Esophagus squamous epithelium (tissue), 5 donors: ENCODE measurements at regions not wholly inside any gene's neighbourhood (a gene's known extent, or its start where the extent isn't known, plus 50 kb on each side); places are given as distances from the start of the nearest gene placed in this dataset.

ENCODE experiments used
- DNase-seq: peaks from one replicate; lab custom pipeline; 2025; lab: John Stamatoyannopoulos, UW
- H3K27ac ChIP-seq, 4 donors: fragments of 200-600 bp; sonication (generic); one replicate each; pipeline ENCODE4 v1.5.1; 2016 to 2019; ENCODE audit warnings: mild to moderate bottlenecking in 1 of 4
- H3K27me3 ChIP-seq, 4 donors: fragments of 200-600 bp; sonication (generic); 1 replicate in 3 of 4; 2 replicates in 1 of 4; pipeline versions ENCODE4 v1.5.1 to v1.6.0; 2017 to 2021; ENCODE audit warnings: antibody characterized with exemption in 1 of 4
- H3K36me3 ChIP-seq, 3 donors: fragments of 200-600 bp; sonication (generic); one replicate each; pipeline ENCODE4 v1.5.1; 2016 to 2019
- H3K4me1 ChIP-seq, 3 donors: fragments of 200-600 bp; sonication (generic); one replicate each; pipeline ENCODE4 v1.5.1; 2017 to 2019
- H3K4me3 ChIP-seq, 4 donors: fragments of 200-600 bp; sonication (generic); 1 replicate in 3 of 4; 2 replicates in 1 of 4; pipeline ENCODE4 v1.5.1; 2016 to 2019; ENCODE audit warnings: mild to moderate bottlenecking in 2 of 4, moderate library complexity in 1 of 4
- H3K9me3 ChIP-seq, 3 donors: fragments of 200-600 bp; sonication (generic); one replicate each; pipeline ENCODE4 v1.5.1; 2016 to 2019
- CTCF ChIP-seq, 6 experiments: fragments of 450-650 bp in 4 of 6; fragments of 200-600 bp in 2 of 6; sonication (generic) in 2 of 6; IDR thresholded peaks; one replicate each; pipeline ENCODE4 v1.5.1; 2016 to 2019; ENCODE audit warnings: antibody characterized with exemption in 6 of 6, mild to moderate bottlenecking in 4 of 6, moderate library complexity in 4 of 6
- POLR2A ChIP-seq, 4 donors: fragments of 450-650 bp; IDR thresholded peaks; one replicate each; pipeline ENCODE4 v1.6.1; 2017; ENCODE audit warnings: antibody characterized with exemption in 4 of 4, mild to moderate bottlenecking in 4 of 4, moderate library complexity in 3 of 4
- WGBS, 2 donors: methylation state at CpG; one replicate each; pipeline ENCODE4 v1.1.5; 2018; 5-methylcytosine and 5-hydroxymethylcytosine counted together
- intact Hi-C: fragments of 100-400 bp; cut with DNase I; formaldehyde crosslinking; loops from one replicate; pipeline ENCODE4 v1.15.0; 2022
- donor health status: DM: yes; HTN: yes; CAD: no.

- Histone ChIP-seq H3K27me3 (peaks cover 0 to 51% (median 0%) of the 10 kb centered on the region in 4 donors), H3K27ac (no peak overlapping the region), H3K4me3 (no peak overlapping the region), H3K36me3 (no peaks in the 10 kb centered on the region), H3K9me3 (no peaks in the 10 kb centered on the region), H3K4me1 (no peaks in the 10 kb centered on the region)
- intact Hi-C loops, result no loop called here
- DNase-seq, result no peak
- WGBS, 2 donors, result 54 to 65% methylated on average over 6 of the region's 7 CpGs
- no peak for TF ChIP-seq POLR2A (IDR thresholded peaks at IDR 0.05)
- TF ChIP-seq CTCF (IDR thresholded peaks at IDR 0.05), result no peak
These were observed 216.5 kb upstream of the SOX1 start for GRCh38 chr13:111850458-111850857.

GRCh38 chr13:111850976-111851375 lies 216.0 kb upstream of the SOX1 start:
- Histone ChIP-seq H3K9me3 (no peaks in the 10 kb centered on the region), H3K4me3 (no peak overlapping the region), H3K27ac (no peak overlapping the region), H3K27me3 (peaks cover 0 to 46% (median 0%) of the 10 kb centered on the region in 4 donors), H3K36me3 (no peaks in the 10 kb centered on the region), H3K4me1 (no peaks in the 10 kb centered on the region)
- 61 to 90% methylated on average over 2 to 5 of the region's 5 CpGs for WGBS, 2 donors
- intact Hi-C loops, result no loop called here
- DNase-seq, result no peak
- TF ChIP-seq CTCF (IDR thresholded peaks at IDR 0.05) (no peak), POLR2A (IDR thresholded peaks at IDR 0.05) (no peak)

GRCh38 chr13:111852725-111853518 lies 214.0 kb upstream of the SOX1 start:
- no peak overlapping the region for H3K27ac ChIP-seq
- TF ChIP-seq CTCF (IDR thresholded peaks at IDR 0.05), result no peak
- no peak for TF ChIP-seq POLR2A (IDR thresholded peaks at IDR 0.05)
- no peaks in the 10 kb centered on the region for H3K36me3 ChIP-seq
- peaks cover 0 to 30% (median 0%) of the 10 kb centered on the region in 4 donors for H3K27me3 ChIP-seq
- intact Hi-C loops, result no loop called here
- no peak for DNase-seq
- H3K9me3 ChIP-seq, result no peaks in the 10 kb centered on the region
- 52 to 60% methylated on average over 15 to 20 of the region's 23 CpGs for WGBS, 2 donors
- H3K4me3 ChIP-seq, result no peak overlapping the region
- no peaks in the 10 kb centered on the region for H3K4me1 ChIP-seq

- Histone ChIP-seq H3K27me3 (peaks cover 0 to 22% (median 0%) of the 10 kb centered on the region in 4 donors), H3K4me1 (no peaks in the 10 kb centered on the region), H3K36me3 (no peaks in the 10 kb centered on the region), H3K27ac (no peak overlapping the region), H3K9me3 (no peaks in the 10 kb centered on the region), H3K4me3 (no peak overlapping the region)
- no peak for DNase-seq
- WGBS, 2 donors, result 22 to 46% methylated on average over 9 of the region's 12 CpGs
- TF ChIP-seq CTCF (IDR thresholded peaks at IDR 0.05) (no peak), POLR2A (IDR thresholded peaks at IDR 0.05) (no peak)
- intact Hi-C loops, result no loop called here
These were observed 213.2 kb upstream of the SOX1 start for GRCh38 chr13:111853721-111854120.

GRCh38 chr13:111854403-111854802 lies 212.5 kb upstream of the SOX1 start:
- intact Hi-C loops, result no loop called here
- DNase-seq, result no peak
- no peaks in the 10 kb centered on the region for H3K4me1 ChIP-seq
- no peak overlapping the region for H3K4me3 ChIP-seq
- no peaks in the 10 kb centered on the region for H3K36me3 ChIP-seq
- peaks cover 0 to 18% (median 0%) of the 10 kb centered on the region in 4 donors for H3K27me3 ChIP-seq
- no peak for TF ChIP-seq POLR2A (IDR thresholded peaks at IDR 0.05)
- no peak for TF ChIP-seq CTCF (IDR thresholded peaks at IDR 0.05)
- no peaks in the 10 kb centered on the region for H3K9me3 ChIP-seq
- WGBS, 2 donors, result 68 to 75% methylated on average over 6 to 10 of the region's 13 CpGs
- no peak overlapping the region for H3K27ac ChIP-seq
